NCI-H69 (cell line): ENCODE measurements at regions not wholly inside any gene's neighbourhood (a gene's known extent, or its start where the extent isn't known, plus 50 kb on each side); places are given as distances from the start of the nearest gene placed in this dataset.
A peak's percentile ranks its signal among the peaks of the same experiment; 100 is the strongest.
"Not testable (repeated sequence)": the region's sequence is repeated elsewhere in the genome, so short reads cannot be mapped to it uniquely, and the experiment has no call there.

Experiments used
- DNase-seq: peaks from one replicate; lab custom pipeline; 2025; lab: John Stamatoyannopoulos, UW

DNA sequence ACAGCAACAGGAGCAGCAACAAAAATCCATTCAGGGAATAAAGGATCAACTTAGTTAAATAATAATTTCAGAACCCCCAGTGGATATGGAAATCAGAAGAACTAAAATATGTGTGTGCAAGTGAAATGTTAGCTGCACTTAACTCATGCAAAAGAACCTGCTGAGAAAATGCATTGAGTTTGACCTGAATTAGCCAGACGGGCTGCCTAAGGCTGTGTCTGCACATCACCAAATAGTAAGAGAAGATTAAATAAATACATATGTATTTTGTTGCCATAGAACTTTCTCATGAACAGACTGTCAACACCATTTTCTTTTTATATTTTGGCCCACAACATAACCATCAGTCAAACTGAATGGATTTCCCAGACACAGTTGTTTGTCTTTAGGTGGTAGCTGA lies 262.0 kb upstream of the PIK3C3 start:
- peak; percentile 100 for DNase-seq

DNA sequence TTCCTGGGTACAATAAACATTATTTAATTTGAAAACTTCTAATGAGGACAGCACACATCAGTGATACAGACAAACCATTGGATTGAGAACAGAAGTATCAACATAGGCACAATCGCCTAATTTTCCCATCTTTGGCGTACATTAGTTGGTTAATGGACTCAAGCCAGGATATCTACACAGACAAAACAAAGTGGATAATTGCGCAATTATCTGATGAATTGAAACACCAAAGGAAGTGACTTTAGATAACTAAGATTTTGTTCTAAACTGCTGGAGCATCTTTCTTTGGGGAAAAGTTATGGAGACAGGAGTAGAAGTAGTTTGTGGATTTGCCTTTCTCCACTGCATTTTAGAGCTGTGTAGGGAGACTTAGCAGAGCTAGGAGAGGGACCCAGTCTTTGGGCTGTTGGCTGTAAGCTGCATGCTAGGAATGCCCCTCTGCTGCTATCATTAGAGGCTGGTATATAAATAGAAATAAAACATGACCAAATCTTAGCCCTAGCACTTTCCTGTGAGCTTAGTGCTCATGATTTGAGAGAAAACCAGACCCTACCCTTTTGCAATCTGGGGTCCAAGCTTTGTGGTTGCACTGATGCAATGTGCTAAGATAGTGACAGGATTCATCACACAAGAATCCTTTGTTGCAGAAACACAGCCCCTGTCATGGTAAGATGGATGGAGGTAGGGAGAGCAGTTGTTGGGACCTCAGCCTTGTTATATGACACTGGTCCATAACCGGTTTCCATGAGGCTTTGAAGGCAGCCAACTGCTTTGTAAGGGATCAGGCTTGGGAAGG lies 264.5 kb upstream of the PIK3C3 start:
- DNase-seq: peak; percentile 45

DNA sequence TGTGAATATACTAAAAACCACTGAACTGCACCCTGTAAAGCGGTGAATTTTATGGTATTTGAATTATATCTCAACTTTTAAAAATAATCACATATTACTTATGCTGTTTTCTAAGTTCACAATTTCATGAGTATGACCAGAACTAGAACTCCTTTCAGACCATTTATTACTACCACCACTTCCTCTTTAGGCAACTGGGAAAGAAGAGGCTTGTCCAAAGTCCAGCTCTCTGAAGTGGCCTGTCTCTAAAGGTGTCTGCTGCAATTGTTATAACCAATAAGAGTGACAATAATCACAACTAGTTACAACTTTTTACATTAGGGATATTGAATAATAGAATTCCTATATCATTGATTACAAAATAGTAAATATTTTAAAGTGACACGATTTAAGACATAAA lies 267.9 kb upstream of the PIK3C3 start:
- DNase-seq: no peak

DNA sequence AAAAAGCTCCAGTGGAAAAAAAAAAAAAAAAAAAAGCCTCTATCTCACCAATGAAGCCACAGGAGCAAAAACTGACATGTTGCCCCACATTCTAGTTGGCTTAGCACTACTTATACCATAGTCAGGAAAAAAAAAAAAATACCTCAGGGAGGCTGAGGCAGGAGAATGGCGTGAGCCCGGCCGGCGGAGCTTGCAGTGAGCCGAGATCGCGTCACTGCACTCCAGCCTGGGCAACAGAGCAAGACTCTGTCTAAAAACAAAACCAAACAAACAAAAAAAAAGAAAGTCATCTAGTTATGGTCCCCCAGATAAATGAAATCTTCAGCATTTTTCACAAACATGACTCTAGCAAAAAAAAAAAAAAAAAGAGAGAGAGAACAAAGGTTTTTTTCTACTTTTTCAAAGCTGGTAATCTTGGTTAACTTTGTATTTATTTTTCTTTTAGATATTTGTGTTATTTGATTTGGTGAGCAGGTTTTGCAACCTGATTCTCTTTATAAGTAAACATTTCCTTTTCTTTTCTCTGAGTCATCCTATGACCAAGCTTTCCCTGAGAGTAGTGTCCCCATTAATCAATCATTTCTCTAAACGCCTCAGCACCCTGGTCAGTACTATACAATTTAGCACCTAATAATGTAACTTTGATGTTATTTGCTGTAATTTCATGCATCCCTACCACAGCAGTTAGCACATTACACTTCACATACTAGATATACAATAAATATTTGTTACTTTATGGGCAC lies 273.7 kb upstream of the PIK3C3 start:
- DNase-seq: peak; percentile 33

DNA sequence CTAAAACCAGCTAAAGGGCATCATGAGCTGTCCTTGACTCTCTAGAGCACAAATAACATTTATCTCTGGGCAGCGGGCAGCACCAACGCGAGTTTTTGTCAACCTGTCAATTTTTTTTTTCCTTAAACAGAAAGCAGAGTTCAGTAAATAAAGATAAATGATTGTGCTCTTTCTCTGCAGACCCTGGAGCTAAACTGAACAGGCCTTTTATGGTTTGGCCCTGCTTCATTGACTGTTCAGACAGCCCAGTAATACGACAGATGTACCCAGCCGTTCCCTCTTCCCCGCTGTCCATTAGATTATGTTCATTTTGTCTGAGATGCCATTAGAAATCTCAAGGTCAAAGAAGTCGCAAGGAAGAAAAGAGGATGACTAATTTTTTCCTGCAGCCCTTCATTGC lies 280.5 kb upstream of the PIK3C3 start:
- DNase-seq: peak; percentile 53

DNA sequence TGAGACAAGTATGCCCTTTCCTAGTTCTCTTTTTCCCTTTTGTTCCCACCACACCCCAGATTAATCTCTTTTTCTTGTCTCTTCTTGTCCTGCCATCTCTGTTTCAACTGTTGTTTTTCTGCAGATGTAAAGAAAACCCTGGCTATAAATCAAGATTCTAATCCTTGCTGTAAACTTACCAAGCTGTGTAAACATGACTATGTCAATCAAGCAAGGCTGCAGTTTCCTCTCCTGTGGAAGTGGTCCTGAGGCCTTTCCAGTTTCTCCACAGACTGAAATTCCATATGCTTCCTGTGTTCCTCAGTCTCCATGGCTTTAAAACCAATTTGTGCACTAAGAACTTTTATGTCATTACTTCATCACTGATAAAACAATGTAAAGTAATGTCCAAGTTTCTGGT lies 288.8 kb upstream of the PIK3C3 start:
- peak; percentile 89 for DNase-seq

DNA sequence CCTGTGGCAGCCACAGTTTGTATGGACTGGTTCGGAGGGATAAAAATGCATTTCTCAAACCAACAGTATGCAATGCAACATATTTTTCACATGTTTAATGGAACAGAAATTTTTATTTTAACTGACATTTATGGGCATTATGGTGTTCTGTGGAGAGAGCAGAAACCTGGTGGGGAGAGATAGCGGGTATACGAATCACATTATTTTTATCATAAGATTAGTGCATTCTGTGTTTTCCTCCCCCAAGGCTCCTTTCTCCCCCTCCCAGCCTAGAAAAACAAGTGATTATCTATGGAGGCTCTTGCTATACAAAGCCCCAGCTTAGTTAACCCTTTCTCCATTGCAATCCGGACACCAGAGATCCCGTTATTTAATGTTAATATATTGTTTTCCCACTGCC lies 289.8 kb upstream of the PIK3C3 start:
- DNase-seq: no peak

DNA sequence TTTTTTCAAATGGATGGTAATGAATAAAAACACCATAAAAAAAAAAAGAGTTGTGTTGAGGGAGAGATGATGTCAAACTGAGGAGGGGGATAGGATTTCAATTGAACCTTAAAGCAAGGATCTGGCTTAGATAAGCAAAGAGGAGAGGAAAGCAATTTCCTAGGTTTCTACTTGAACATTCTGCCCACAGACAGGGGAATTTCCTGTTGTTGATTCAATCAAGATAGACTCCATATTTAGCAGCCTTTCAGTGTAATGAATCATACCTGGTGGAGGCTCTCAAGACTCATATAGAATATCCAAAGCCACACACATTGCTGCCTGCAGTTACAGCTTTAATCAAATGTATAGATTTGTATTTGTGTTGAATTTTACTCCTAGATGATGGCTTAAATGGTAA lies 294.4 kb upstream of the PIK3C3 start:
- peak; percentile 41 for DNase-seq

DNA sequence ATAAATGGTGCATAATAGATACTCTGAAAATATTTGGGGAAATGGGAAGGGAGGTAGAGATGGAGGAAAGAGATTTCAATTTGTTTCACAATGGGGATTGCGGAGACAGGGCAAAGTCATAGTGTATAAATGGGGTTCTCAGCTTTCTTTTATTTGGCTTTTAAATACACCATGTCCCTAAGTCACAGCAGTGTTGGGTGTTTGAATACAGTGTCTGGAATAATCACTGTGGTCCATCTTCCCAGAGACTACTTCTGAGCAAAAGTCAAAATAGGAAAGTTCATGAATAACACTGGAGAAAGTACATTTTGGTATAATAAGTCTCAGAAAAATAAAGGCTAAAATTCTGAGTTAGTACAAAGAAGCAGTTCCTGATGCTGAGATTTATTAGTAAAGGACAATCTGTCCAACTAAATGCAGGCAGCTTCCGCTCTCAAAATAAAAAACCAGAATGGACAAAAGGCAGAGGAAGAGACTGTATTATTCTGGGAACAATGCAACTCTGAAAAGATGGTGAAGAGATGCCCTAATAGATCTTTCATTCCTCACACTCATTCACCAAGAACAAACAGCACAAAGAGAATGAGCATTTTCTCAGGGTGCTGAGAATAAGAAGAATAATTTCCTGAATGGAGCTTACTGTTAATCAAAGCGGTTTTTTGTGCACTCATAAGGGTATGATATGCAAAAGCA lies 295.4 kb upstream of the PIK3C3 start:
- no peak for DNase-seq

DNA sequence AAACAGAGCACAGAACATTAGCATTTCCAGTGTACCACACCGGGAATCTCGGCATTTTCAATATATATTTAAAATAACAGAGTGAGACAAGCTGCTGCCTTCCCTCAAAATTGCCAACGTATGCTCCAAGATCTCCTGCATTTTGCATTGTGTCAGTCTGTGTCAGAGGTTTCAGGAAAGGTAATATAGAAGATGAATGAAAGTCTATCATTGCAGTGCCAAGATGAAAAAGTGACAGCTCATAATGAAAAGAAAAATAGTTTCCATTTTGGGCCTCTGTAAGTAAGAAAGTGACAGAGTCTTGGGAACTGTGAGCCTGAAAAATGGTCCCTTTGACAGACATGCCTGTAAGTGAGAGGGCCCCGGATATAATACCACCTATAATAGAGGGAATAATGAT lies 297.8 kb upstream of the PIK3C3 start:
- no peak for DNase-seq

DNA sequence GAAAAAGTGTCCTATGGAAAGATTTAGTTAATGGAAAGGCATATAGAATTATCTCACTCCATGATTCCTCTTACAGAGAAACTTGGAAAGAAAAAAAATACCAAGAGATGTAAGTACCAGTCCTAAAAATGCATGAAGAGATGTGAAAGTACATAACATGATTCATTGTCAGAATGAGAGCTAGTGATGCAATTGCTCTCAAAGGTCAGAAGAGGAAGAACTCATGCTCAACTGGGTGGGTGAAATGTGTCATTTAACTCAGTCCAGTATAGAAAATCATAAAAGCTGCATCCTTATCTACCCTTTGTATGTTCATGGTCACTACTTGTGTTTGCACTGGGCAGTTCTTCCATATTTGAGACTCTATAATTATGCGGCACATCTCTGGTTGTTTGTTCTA lies 300.0 kb upstream of the PIK3C3 start:
- DNase-seq: peak; percentile 91

DNA sequence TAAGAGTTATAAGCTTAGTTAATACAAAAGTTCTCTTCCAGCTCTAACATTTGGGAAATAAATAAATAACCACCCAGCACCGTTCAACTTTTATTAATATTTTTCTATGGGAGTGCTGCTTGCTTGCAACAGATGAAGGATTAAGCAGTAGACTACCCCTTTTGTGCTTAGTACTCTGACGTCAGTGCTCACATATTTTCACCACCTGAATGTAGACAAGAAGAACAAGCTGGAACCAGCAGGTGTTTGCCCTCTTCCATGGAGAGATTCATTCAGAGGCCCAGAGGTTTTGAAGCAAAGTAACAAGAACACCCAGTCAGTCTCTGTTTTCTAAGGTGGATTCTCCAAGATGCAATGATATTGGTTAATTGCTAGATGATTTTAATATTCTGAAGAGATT lies 307.1 kb upstream of the PIK3C3 start:
- DNase-seq: no peak

DNA sequence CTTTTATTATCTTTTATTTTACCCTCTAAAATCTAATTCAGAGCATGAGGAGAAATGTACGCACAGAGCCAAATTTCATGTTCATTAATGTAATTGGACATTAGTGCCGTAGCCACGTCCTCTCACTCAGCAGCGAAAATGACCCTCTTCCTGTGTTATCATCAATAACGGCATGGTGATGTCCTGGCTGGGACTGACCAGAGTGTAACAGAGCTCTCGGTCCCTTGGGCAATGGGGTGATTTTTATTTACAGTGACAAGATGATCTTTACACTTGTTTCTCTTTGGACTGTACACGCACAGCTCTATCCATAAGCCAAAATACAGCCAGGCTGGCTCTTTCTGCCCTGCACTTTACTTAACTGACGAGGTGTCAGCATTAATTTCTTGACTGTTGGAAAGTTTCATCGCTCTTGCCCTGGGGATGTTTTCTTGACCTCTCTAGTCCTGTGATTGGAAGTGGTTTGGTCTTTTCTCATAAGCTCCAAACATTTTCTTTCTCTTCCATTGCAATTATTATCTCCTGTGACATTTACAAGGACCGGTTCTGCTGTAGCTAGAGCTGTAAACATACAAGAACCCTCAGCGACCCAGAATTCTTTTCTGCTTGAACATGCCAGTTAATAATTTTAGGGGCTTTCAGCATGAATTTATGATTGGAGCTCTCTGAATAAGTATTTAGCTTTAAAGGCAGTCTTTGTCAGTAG lies 308.0 kb upstream of the PIK3C3 start:
- no peak for DNase-seq

DNA sequence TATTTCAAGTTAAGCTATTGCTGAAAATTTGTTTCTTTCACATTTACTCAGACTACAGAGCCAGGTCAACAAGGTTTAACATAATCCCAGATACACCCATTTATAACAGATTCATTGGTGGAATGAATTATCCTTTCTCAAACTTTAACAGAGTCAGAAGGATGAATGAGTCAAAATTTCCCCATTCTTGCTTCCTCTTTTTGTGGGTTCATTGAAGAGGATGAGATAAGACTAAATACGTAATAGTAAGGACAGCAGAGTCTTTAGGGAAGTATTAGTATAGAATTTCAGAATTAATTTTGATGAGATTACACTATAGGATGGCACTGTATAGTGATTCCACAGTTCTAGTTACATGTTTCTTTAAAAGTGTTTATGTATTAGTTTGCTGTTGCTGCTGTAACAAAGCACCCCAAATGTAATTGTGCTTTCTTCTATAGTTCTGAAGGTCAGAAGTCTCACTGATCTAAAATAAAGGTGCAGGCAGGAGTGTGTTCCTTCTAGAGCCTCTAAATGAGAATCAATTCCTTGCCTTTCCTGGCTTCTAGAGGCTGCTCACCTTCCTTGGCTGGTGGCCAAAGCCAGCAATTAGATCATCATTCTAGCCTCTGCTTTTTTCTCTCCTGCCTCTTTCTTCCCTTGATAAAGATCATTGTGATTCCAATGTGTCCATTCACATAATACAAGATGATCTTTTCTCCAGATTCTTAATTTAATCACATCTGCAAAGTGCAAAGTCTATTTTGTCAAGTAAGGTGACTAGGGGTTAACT lies 309.3 kb upstream of the PIK3C3 start:
- peak; percentile 91 for DNase-seq

DNA sequence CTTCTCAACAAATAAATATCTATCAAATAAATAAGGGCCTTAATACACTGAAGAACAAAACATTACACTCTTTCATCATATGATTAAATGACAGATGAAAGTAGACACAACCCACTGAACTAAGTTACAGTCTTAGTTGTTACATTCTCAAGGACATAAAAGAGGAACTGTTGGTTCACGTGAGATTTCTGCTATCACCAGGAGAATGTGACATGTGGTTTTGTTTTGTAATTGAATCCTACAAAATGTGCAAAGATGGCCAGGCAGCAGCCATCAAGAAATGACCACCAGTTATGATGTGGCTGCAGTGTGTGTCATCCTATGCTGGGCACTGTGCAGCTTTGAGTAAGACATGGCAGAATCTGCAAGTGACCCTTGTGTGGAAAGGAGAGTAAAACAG lies 310.6 kb upstream of the PIK3C3 start:
- no peak for DNase-seq

DNA sequence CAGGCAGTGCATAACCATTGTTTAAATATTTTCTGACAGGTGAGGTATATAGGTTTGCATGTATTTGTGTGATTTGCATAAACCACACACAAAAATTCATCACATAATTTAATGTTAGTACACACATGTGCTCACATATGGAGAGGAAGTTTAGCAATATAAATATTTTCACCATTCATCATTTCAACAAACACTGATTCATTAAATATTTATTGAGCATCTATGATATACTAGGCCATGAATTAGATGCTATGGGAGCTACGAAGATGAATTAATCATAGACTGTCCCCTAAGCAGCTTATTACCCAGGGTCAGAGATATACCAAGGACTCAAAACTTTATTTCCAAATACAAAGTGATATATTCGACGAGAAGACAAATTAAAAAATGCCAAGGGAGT lies 311.6 kb upstream of the PIK3C3 start:
- DNase-seq: no peak

DNA sequence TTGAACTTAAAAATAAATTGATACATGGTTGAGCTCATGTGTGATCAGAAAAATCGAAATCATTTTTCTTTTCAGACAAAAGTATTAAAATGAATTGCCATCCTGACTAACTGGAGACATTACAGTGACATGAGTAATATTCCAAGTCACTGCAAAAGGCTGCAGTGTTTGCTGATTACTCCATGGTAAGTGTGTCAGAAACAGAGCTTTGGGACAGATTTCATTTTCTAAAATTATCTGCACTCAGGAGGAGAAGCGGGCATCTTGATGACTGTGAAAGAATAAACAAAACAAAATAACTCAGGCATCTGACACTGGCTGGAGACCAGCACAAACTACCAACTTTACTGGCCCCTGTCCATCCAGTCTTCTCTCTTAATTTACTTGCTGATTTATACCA lies 312.3 kb upstream of the PIK3C3 start:
- no peak for DNase-seq

DNA sequence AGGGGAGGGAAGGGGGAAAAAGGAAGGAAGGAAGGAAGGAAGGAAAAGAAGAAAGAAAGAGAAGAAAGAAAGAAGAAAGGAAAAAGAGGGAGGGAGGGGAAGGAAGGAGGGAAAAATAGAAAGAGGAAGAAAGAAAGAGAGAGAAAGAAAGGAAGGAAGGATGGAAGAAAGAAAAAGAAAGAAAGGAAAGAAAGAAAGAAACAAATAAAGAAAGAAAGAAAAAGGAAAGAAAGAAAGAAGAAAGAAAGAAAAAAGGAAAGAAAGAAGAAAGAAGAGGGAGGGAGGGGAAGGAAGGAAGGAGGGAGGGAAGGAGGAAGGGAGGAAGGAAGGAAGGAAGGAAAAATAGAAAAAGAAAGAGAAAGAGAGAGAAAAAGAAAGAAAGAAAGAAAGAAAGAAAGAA lies 315.8 kb upstream of the PIK3C3 start:
- no peak for DNase-seq

DNA sequence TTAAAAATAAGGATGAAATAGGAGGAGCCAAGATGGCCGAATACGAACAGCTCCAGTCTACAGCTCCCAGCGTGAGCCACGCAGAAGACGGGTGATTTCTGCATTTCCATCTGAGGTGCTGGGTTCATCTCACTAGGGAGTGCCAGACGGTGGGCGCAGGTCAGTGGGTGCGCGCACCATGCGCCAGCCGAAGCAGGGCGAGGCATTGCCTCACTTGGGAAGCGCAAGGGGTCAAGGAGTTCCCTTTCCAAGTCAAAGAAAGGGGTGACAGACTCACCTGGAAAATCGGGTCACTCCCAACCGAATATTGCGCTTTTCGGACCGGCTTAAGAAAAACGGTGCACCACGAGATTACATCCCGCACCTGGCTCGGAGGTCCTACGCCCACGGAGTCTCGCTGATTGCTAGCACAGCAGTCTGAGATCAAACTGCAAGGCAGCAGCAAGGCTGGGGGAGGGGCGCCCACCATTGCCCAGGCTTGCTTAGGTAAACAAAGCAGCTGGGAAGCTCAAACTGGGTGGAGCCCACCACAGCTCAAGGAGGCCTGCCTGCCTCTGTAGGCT lies 323.2 kb upstream of the PIK3C3 start:
- DNase-seq: not testable (repeated sequence)

DNA sequence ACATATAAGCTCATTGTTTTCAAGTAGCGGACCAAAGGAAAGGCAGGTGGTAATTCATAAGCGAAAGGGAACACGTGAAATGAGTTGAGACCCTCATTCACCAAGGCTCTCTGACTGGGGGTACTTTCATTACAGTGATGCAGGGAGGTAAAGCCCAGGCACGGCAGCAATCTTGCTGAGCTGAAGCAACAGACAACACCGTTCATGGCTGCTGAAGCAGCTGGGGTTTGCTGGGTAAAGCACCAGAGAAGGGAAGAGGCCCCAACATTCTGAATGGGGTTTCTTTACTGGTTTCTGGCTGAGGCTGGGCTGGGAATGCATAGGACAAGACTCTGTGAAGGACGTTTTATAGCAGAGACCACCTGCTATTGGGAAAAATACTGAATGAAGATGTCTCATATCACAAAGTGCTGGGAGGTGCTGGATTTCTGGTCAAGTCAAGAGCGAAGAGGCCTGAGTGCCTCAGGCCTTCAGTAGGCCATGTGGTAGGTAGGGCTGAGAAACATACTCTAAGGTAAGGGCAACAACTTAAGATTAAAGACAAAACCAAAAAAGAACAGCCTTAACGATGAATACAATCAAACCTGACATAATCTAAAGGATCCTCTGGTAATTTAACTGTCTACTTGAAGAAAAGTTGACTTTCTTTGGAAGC lies 324.7 kb upstream of the PIK3C3 start:
- no peak for DNase-seq

DNA sequence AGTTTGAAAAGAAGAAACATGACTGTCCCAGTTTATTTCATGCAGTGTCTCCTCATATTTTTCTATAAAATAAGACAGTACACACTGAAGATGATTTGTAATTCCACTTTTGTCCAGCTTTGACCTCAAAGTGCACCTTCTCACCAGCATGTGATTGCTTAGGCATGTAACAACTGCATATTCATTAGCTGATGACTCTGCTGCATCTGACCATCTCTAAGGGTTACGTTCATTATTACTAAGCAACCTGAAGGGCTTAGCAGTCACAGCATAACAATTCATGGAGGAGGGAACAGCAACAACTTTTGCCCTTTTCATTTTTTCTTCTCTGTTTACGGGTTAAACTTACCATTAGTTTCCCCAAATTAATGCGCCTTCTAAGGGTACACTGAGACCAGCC lies 330.6 kb upstream of the PIK3C3 start:
- DNase-seq: no peak
